ENCODE measurements at regions not wholly inside any gene's neighbourhood (a gene's known extent, or its start where the extent isn't known, plus 50 kb on each side); places are given as distances from the start of the nearest gene placed in this dataset.

DNA sequence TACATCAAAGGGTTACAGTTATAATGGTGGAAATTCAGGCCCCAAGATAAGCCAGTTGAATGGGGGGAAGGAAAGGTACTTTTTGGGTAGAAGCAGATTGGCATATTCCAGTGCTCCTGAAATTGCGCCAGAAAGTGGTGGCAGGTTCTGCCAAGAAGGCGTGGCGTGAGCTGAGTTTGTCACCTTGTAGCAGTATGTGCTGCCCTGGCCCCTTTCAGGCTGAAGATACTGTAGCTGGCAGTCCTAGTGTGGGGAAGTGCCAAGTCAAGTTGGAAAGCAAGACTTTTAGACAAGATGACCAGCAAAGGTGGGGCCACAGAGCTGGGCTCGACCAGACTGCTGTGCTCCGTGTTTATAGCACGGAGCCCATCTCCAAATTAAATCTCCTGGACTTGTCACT is 133.6 kb upstream of the GLRA1 start:
- no peak for DNase-seq
- H3K27me3 ChIP-seq (ENCODE audit: control insufficient read depth, insufficient read depth, low read length, poor library complexity, severe bottlenecking), result peaks cover 4% of the 10 kb centered on the region
- TF ChIP-seq, protein P1, sequence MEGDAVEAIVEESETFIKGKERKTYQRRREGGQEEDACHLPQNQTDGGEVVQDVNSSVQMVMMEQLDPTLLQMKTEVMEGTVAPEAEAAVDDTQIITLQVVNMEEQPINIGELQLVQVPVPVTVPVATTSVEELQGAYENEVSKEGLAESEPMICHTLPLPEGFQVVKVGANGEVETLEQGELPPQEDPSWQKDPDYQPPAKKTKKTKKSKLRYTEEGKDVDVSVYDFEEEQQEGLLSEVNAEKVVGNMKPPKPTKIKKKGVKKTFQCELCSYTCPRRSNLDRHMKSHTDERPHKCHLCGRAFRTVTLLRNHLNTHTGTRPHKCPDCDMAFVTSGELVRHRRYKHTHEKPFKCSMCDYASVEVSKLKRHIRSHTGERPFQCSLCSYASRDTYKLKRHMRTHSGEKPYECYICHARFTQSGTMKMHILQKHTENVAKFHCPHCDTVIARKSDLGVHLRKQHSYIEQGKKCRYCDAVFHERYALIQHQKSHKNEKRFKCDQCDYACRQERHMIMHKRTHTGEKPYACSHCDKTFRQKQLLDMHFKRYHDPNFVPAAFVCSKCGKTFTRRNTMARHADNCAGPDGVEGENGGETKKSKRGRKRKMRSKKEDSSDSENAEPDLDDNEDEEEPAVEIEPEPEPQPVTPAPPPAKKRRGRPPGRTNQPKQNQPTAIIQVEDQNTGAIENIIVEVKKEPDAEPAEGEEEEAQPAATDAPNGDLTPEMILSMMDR (conservative IDR thresholded peaks at IDR 0.05), result no peak
- Mint-ChIP-seq H3K27ac (no peak overlapping the region), H3K4me3 (no peak overlapping the region), H3K9me3 (no peaks in the 10 kb centered on the region), H3K4me1 (peaks cover 14% of the 10 kb centered on the region), H3K27me3 (ENCODE audit: insufficient read depth) (peaks cover 57% of the 10 kb centered on the region), H3K36me3 (ENCODE audit: low read depth) (no peaks in the 10 kb centered on the region)
- H3K4me3 ChIP-seq (ENCODE audit: low read length), result no peak overlapping the region
- H3K9ac ChIP-seq (ENCODE audit: extremely low read depth, low read length, poor library complexity, severe bottlenecking), result no peak overlapping the region
- no peak overlapping the region for H3K27ac ChIP-seq (ENCODE audit: low read depth, low read length)
- H3K9me3 ChIP-seq (ENCODE audit: control insufficient read depth, low read length), result no peaks in the 10 kb centered on the region
- peaks cover 5% of the 10 kb centered on the region for H3K4me1 ChIP-seq (ENCODE audit: control insufficient read depth, insufficient read depth, low read length)
- no peaks in the 10 kb centered on the region for H3K36me3 ChIP-seq (ENCODE audit: control insufficient read depth, insufficient read depth, low read length)
- WGBS, 2 experiments (ENCODE audit: insufficient coverage in 1 of 2, insufficient read length in 1 of 2), result 94 to 96% methylated on average over 5 to 6 of the region's 6 CpGs

DNA sequence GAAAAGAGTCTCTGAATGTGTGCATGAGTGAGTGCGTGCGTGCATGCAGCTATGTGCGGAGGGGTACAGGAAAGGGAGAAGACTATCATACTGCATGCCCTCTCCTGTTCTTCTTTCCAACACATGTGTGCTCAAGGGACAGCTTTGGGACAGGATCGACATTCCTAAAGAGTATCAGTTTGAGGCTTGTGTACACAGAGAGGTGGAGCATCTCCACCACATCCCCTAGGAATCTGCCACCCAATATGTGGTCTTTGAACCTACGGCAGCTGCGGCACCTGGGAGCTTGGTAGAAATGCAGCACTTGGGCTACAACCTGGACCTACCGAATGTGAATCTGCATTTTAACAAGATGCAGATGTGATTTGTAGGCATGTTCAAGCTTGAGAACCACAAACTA is 132.3 kb upstream of the GLRA1 start:
- Mint-ChIP-seq H3K27ac (no peak overlapping the region), H3K4me3 (no peak overlapping the region), H3K27me3 (ENCODE audit: insufficient read depth) (peaks cover 63% of the 10 kb centered on the region), H3K9me3 (no peaks in the 10 kb centered on the region), H3K4me1 (peaks cover 23% of the 10 kb centered on the region), H3K36me3 (ENCODE audit: low read depth) (no peaks in the 10 kb centered on the region)
- H3K9me3 ChIP-seq (ENCODE audit: control insufficient read depth, low read length), result no peaks in the 10 kb centered on the region
- DNase-seq, result no peak
- H3K9ac ChIP-seq (ENCODE audit: extremely low read depth, low read length, poor library complexity, severe bottlenecking), result no peak overlapping the region
- TF ChIP-seq, protein P1 (conservative IDR thresholded peaks at IDR 0.05), result no peak
- no peak overlapping the region for H3K4me3 ChIP-seq (ENCODE audit: low read length)
- H3K4me1 ChIP-seq (ENCODE audit: control insufficient read depth, insufficient read depth, low read length), result peaks cover 5% of the 10 kb centered on the region
- H3K27me3 ChIP-seq (ENCODE audit: control insufficient read depth, insufficient read depth, low read length, poor library complexity, severe bottlenecking), result peaks cover 4% of the 10 kb centered on the region
- WGBS, 2 experiments (ENCODE audit: insufficient coverage in 1 of 2, insufficient read length in 1 of 2), result 92 to 96% methylated on average over 4 to 7 of the region's 7 CpGs
- no peak overlapping the region for H3K27ac ChIP-seq (ENCODE audit: low read depth, low read length)
- no peaks in the 10 kb centered on the region for H3K36me3 ChIP-seq (ENCODE audit: control insufficient read depth, insufficient read depth, low read length)

- peak overlapping the region; percentile 97 for H3K27ac Mint-ChIP-seq
- H3K36me3 Mint-ChIP-seq (ENCODE audit: low read depth), result no peaks in the 10 kb centered on the region
- Histone ChIP-seq H3K9me3 (ENCODE audit: control insufficient read depth, low read length) (peaks cover 37% of the 10 kb centered on the region), H3K4me1 (ENCODE audit: control insufficient read depth, insufficient read depth, low read length) (peaks cover 9% of the 10 kb centered on the region), H3K9ac (ENCODE audit: extremely low read depth, low read length, poor library complexity, severe bottlenecking) (no peak overlapping the region), H3K36me3 (ENCODE audit: control insufficient read depth, insufficient read depth, low read length) (no peaks in the 10 kb centered on the region), H3K4me3 (ENCODE audit: low read length) (no peak overlapping the region), H3K27ac (ENCODE audit: low read depth, low read length) (no peak overlapping the region), H3K27me3 (ENCODE audit: control insufficient read depth, insufficient read depth, low read length, poor library complexity, severe bottlenecking) (peaks cover under 1% of the 10 kb centered on the region)
- peak; percentile 68 for DNase-seq
- peaks cover 29% of the 10 kb centered on the region for H3K9me3 Mint-ChIP-seq
- H3K4me3 Mint-ChIP-seq, result peak overlapping the region; percentile 29
- TF ChIP-seq, protein P1 (conservative IDR thresholded peaks at IDR 0.05), result no peak
- peaks cover 83% of the 10 kb centered on the region for H3K27me3 Mint-ChIP-seq (ENCODE audit: insufficient read depth)
- H3K4me1 Mint-ChIP-seq, result peaks cover 25% of the 10 kb centered on the region
- WGBS, 2 experiments (ENCODE audit: insufficient coverage in 1 of 2, insufficient read length in 1 of 2), result 77 to 86% methylated on average over 1 to 3 of the region's 3 CpGs
Measured at GRCh38 chr5:152052470-152052869, 127.8 kb upstream of the GLRA1 start.

Measured in endodermal cell (in vitro differentiated cells).